Mammary epithelial cell (primary cell): ENCODE measurements at regions not wholly inside any gene's neighbourhood (a gene's known extent, or its start where the extent isn't known, plus 50 kb on each side); places are given as distances from the start of the nearest gene placed in this dataset.

Experiments
- EZH2 ChIP-seq: IDR thresholded peaks from 2 replicates; pipeline ENCODE4 v1.6.1; 2012; ENCODE audit warnings: low read length, inconsistent platforms, borderline replicate concordance
- TF ChIP-seq, protein P1 (sequence below), 2 donors: IDR thresholded peaks in 1 of 2; conservative IDR thresholded peaks in 1 of 2; 2 replicates each; pipeline ENCODE4 v1.5.1; 2011 to 2012; ENCODE audit warnings: inconsistent platforms in 2 of 2, low read length in 2 of 2, mild to moderate bottlenecking in 2 of 2, control low read depth in 1 of 2, low read depth in 1 of 2; ENCODE audit not compliant: insufficient read depth in 1 of 2; ENCODE audit errors: extremely low read depth in 1 of 2

DNA sequence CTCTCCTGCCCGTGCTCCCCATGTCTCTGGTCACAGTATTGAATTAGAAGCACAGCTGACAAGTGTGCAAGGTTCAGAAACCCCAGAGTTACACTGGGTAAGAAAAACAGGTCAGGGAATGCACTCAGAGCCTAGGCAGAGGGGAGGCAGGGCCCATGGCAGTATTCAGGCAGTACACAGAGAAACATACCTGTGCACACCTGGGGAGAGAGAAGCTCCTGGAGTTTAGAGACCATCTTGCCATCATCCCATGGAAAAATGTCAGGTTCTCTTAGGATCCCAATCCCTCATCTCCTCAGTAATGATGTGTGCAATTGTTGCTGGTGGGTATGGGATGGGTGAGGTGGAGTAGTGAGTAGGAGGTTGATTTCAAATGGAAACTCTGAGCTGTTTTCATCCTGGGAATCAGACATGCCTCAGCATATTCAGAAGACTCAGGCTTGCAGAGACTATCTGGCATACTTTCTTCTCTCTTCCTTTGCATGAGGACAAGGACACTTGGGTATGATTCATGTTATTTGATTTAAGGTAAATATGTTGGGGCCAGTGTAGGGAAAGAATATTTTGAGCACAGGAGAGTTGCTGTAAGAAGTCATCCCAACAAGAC lies 228.5 kb downstream of the ESM1 start:
- TF ChIP-seq, protein P1, sequence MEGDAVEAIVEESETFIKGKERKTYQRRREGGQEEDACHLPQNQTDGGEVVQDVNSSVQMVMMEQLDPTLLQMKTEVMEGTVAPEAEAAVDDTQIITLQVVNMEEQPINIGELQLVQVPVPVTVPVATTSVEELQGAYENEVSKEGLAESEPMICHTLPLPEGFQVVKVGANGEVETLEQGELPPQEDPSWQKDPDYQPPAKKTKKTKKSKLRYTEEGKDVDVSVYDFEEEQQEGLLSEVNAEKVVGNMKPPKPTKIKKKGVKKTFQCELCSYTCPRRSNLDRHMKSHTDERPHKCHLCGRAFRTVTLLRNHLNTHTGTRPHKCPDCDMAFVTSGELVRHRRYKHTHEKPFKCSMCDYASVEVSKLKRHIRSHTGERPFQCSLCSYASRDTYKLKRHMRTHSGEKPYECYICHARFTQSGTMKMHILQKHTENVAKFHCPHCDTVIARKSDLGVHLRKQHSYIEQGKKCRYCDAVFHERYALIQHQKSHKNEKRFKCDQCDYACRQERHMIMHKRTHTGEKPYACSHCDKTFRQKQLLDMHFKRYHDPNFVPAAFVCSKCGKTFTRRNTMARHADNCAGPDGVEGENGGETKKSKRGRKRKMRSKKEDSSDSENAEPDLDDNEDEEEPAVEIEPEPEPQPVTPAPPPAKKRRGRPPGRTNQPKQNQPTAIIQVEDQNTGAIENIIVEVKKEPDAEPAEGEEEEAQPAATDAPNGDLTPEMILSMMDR (conservative IDR thresholded peaks at IDR 0.05 in 1 of 2, IDR thresholded peaks at IDR 0.05 in 1 of 2; ENCODE audit: extremely low read depth in 1 of 2, insufficient read depth in 1 of 2, low read depth in 1 of 2, low read length in 2 of 2) = no peak
- no peak for TF ChIP-seq EZH2
